ENCODE measurements at regions not wholly inside any gene's neighbourhood (a gene's known extent, or its start where the extent isn't known, plus 50 kb on each side); places are given as distances from the start of the nearest gene placed in this dataset.

DNA sequence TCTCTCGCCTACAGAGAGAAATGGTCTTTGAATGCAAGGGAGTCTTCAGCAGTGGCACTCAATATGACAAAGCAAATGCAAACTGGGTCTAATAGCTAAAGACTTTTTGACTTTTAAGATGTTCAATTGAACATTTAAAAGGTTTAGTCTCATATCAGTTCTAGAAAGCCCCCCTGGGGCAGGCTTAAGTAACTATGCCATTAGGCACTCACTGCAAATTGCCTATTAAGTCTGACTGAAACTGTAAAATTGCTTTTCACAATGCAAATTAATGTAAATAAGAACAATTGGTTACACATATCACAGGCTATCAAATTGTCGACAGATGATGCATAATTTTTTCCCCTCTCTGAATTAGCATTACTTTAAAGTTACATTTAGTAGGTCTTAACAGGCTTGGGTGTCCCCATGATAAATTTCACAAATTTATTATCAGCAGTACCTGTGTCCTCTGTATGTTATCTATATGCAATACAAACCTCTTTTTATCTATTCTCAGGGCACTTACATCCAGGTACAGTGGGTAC lies 329.1 kb downstream of the LRRIQ3 start:
- DNase-seq = no peak
- no peak overlapping the region for H3K27ac Mint-ChIP-seq
- WGBS (ENCODE audit: insufficient coverage) = 88% methylated on average over 1 of the region's 2 CpGs
- Histone ChIP-seq H3K4me3 (replicated peaks in 1 of 3; ENCODE audit: low read depth in 2 of 3, low read length in 3 of 3) (no peak overlapping the region), H4K20me1 (ENCODE audit: insufficient read depth, low read length) (no peaks in the 10 kb centered on the region), H3K79me2 (ENCODE audit: insufficient read depth, low read length) (no peaks in the 10 kb centered on the region), H3K27ac (ENCODE audit: low read depth in 1 of 2, low read length in 2 of 2) (no peak overlapping the region), H3K9me3 (replicated peaks in 1 of 2; ENCODE audit: control insufficient read depth in 1 of 2, insufficient read depth in 1 of 2, low read length in 2 of 2) (no peaks in the 10 kb centered on the region), H3K4me1 (ENCODE audit: control insufficient read depth in 1 of 2, insufficient read depth in 2 of 2, low read length in 2 of 2) (no peaks in the 10 kb centered on the region), H3K9ac (ENCODE audit: insufficient read depth, low read length, poor library complexity, severe bottlenecking) (no peak overlapping the region), H2AFZ (ENCODE audit: insufficient read depth, low read depth, low read length, poor library complexity, severe bottlenecking) (no peak overlapping the region), H3K27me3 (ENCODE audit: control insufficient read depth in 2 of 2, insufficient read depth in 2 of 2, low read length in 2 of 2) (no peaks in the 10 kb centered on the region), H3K4me2 (replicated peaks; ENCODE audit: extremely low read depth, low read length, poor library complexity, severe bottlenecking) (no peak overlapping the region), H3K36me3 (replicated peaks in 1 of 2; ENCODE audit: control insufficient read depth in 1 of 2, insufficient read depth in 2 of 2, low read length in 2 of 2) (no peaks in the 10 kb centered on the region)
- no peaks in the 10 kb centered on the region for H3K4me1 Mint-ChIP-seq
- intact Hi-C loops (cut with micrococcal nuclease) = no loop called here
- no peak for TF ChIP-seq CTCF (IDR thresholded peaks at IDR 0.05)
- no peaks in the 10 kb centered on the region for H3K36me3 Mint-ChIP-seq
- H3K4me3 Mint-ChIP-seq = no peak overlapping the region
- peaks cover 0 to 2% (median 2%) of the 10 kb centered on the region in 7 donors for H3K9me3 Mint-ChIP-seq
- no peaks in the 10 kb centered on the region for H3K27me3 Mint-ChIP-seq (ENCODE audit: low read depth in 3 of 3)

- TF ChIP-seq CTCF (IDR thresholded peaks at IDR 0.05) = no peak
- H3K27ac ChIP-seq (ENCODE audit: low read depth in 1 of 2, low read length in 2 of 2) = no peak overlapping the region
Measured at GRCh38 chr1:73862355-73862754, 335.6 kb downstream of the LRRIQ3 start.

More at GRCh38 chr1:73862355-73862754, 335.6 kb downstream of the LRRIQ3 start:
- no peaks in the 10 kb centered on the region for H4K20me1 ChIP-seq (ENCODE audit: insufficient read depth, low read length)
- peaks cover 2 to 10% (median 5%) of the 10 kb centered on the region in 7 donors for H3K9me3 Mint-ChIP-seq
- no peaks in the 10 kb centered on the region for H3K27me3 ChIP-seq (ENCODE audit: control insufficient read depth in 2 of 2, insufficient read depth in 2 of 2, low read length in 2 of 2)
- no peak overlapping the region for H3K4me2 ChIP-seq (replicated peaks; ENCODE audit: extremely low read depth, low read length, poor library complexity, severe bottlenecking)
- no peaks in the 10 kb centered on the region for H3K4me1 Mint-ChIP-seq
- no peaks in the 10 kb centered on the region for H3K4me1 ChIP-seq (ENCODE audit: control insufficient read depth in 1 of 2, insufficient read depth in 2 of 2, low read length in 2 of 2)
- H3K27me3 Mint-ChIP-seq (ENCODE audit: low read depth in 3 of 3) = no peaks in the 10 kb centered on the region
- no peak for DNase-seq
- no peak overlapping the region for H2AFZ ChIP-seq (ENCODE audit: insufficient read depth, low read depth, low read length, poor library complexity, severe bottlenecking)
- H3K27ac Mint-ChIP-seq = no peak overlapping the region
- H3K4me3 ChIP-seq (replicated peaks in 1 of 3; ENCODE audit: low read depth in 2 of 3, low read length in 3 of 3) = no peak overlapping the region
- no peaks in the 10 kb centered on the region for H3K36me3 Mint-ChIP-seq
- H3K4me3 Mint-ChIP-seq = no peak overlapping the region
- H3K79me2 ChIP-seq (ENCODE audit: insufficient read depth, low read length) = no peaks in the 10 kb centered on the region
- no peak overlapping the region for H3K9ac ChIP-seq (ENCODE audit: insufficient read depth, low read length, poor library complexity, severe bottlenecking)
- intact Hi-C loops (cut with micrococcal nuclease) = no loop called here
- no peaks in the 10 kb centered on the region for H3K9me3 ChIP-seq (replicated peaks in 1 of 2; ENCODE audit: control insufficient read depth in 1 of 2, insufficient read depth in 1 of 2, low read length in 2 of 2)
- WGBS (ENCODE audit: insufficient coverage) = 80% methylated on average over 1 of the region's 1 CpG
- H3K36me3 ChIP-seq (replicated peaks in 1 of 2; ENCODE audit: control insufficient read depth in 1 of 2, insufficient read depth in 2 of 2, low read length in 2 of 2) = no peaks in the 10 kb centered on the region
